RPMI8226 (cell line): ENCODE measurements at regions not wholly inside any gene's neighbourhood (a gene's known extent, or its start where the extent isn't known, plus 50 kb on each side); places are given as distances from the start of the nearest gene placed in this dataset.

Experiments used
- DNase-seq: peaks from one replicate; pipeline ENCODE4 v3.0.0-alpha.2; 2015

- DNase-seq = no peak
Measured at GRCh38 chr2:177038787-177039484, 173.7 kb upstream of the HNRNPA3 start.

GRCh38 chr2:177042311-177042710 lies 170.3 kb upstream of the HNRNPA3 start:
- DNase-seq = no peak

GRCh38 chr2:177044671-177045070 lies 167.9 kb upstream of the HNRNPA3 start:
- DNase-seq = no peak

GRCh38 chr2:177048981-177049380 lies 163.6 kb upstream of the HNRNPA3 start:
- DNase-seq = no peak

GRCh38 chr2:177051278-177051677 lies 161.3 kb upstream of the HNRNPA3 start:
- DNase-seq = no peak

- no peak for DNase-seq
Measured at GRCh38 chr2:177052471-177052870, 160.1 kb upstream of the HNRNPA3 start.

- DNase-seq = no peak
Measured at GRCh38 chr2:177053038-177053437, 159.6 kb upstream of the HNRNPA3 start.

- DNase-seq = no peak
Measured at GRCh38 chr2:177053716-177054115, 158.9 kb upstream of the HNRNPA3 start.

- DNase-seq = no peak
Measured at GRCh38 chr2:177056481-177056929, 156.1 kb upstream of the HNRNPA3 start.

GRCh38 chr2:177058747-177059146 lies 153.8 kb upstream of the HNRNPA3 start:
- DNase-seq = no peak

GRCh38 chr2:177059293-177059692 lies 153.3 kb upstream of the HNRNPA3 start:
- DNase-seq = no peak

- DNase-seq = no peak
Measured at GRCh38 chr2:177063331-177063730, 149.3 kb upstream of the HNRNPA3 start.

- DNase-seq = no peak
Measured at GRCh38 chr2:177064422-177064821, 148.2 kb upstream of the HNRNPA3 start.

GRCh38 chr2:177068967-177069366 lies 143.6 kb upstream of the HNRNPA3 start:
- DNase-seq = no peak

GRCh38 chr2:177072090-177072489 lies 140.5 kb upstream of the HNRNPA3 start:
- DNase-seq = no peak

- no peak for DNase-seq
Measured at GRCh38 chr2:177073611-177074010, 139.0 kb upstream of the HNRNPA3 start.

- no peak for DNase-seq
Measured at GRCh38 chr2:177074099-177074710, 138.4 kb upstream of the HNRNPA3 start.

GRCh38 chr2:177075254-177075653 lies 137.3 kb upstream of the HNRNPA3 start:
- DNase-seq = no peak

GRCh38 chr2:177076636-177077179 lies 135.9 kb upstream of the HNRNPA3 start:
- no peak for DNase-seq

- DNase-seq = no peak
Measured at GRCh38 chr2:177077778-177078177, 134.8 kb upstream of the HNRNPA3 start.

GRCh38 chr2:177078416-177078815 lies 134.2 kb upstream of the HNRNPA3 start:
- no peak for DNase-seq

- DNase-seq = no peak
Measured at GRCh38 chr2:177078855-177079254, 133.7 kb upstream of the HNRNPA3 start.

GRCh38 chr2:177080746-177081284 lies 131.8 kb upstream of the HNRNPA3 start:
- no peak for DNase-seq

- DNase-seq = no peak
Measured at GRCh38 chr2:177084607-177085006, 128.0 kb upstream of the HNRNPA3 start.
